HCT116 (cell line): ENCODE measurements at regions not wholly inside any gene's neighbourhood (a gene's known extent, or its start where the extent isn't known, plus 50 kb on each side); places are given as distances from the start of the nearest gene placed in this dataset.

ENCODE experiments used
- ATAC-seq: fragments of 200-7000 bp; cut with Tn5 transposase; 2 replicates; pipeline ENCODE4 v1.9.1; 2020; ENCODE audit warnings: mild to moderate bottlenecking, moderate library complexity
- BruUV-seq: library from RNA; stranded (reverse); fragments of 400-500 nt; replicated peaks from 2 replicates; lab custom pipeline; 2021; lab: Mats Ljungman, UMichigan
- CTCF ChIA-PET: fragments of 300-600 bp; sonication (Branson Sonifier 250); formaldehyde crosslinking; loops from one replicate; lab custom pipeline; 2021; ENCODE audit warnings: antibody characterized with exemption; lab: Charles Lee
- POLR2A ChIA-PET: fragments of 300-600, 350-600 bp; sonication (Branson Sonifier 250); formaldehyde crosslinking; loops from one replicate; lab custom pipeline; 2021; ENCODE audit warnings: antibody characterized with exemption; lab: Charles Lee
- RAD21 ChIA-PET, 2 experiments: fragments of 300-600 bp; sonication (Branson Sonifier 250); formaldehyde crosslinking; loops; one replicate each; lab custom pipeline; 2023; ENCODE audit warnings: low total read pairs in 2 of 2; ENCODE audit not compliant: uncharacterized antibody in 2 of 2, unreplicated experiment in 2 of 2, low non-redundant PET in 1 of 2; lab: Charles Lee
- DNase-seq: peaks from one replicate; pipeline ENCODE4 v3.0.0-alpha.2; 2010; ENCODE audit warnings: low read depth, low spot score
- H2AFZ ChIP-seq: fragments of 200-600 bp; shearing (Covaris generic), sonication (generic); 2 replicates; pipeline ENCODE4 v1.6.1; 2017; ENCODE audit warnings: low read depth, mixed run types, mixed read lengths, antibody characterized with exemption, low read length; ENCODE audit not compliant: poor library complexity, severe bottlenecking
- H3K27ac ChIP-seq: 2 replicates; pipeline ENCODE4 v1.5.1; 2012; ENCODE audit warnings: low read depth, low read length
- H3K27me3 ChIP-seq: fragments of 200-600 bp; sonication (generic); 2 replicates; pipeline ENCODE4 v1.6.1; 2016; ENCODE audit warnings: mixed run types, low read length, mixed read lengths; ENCODE audit not compliant: insufficient read depth
- H3K36me3 ChIP-seq, 2 experiments: fragments of 200-500 bp in 1 of 2; fragments of 200-600 bp in 1 of 2; sonication (Bioruptor generic) in 1 of 2; sonication (generic) in 1 of 2; 2 replicates each; pipeline versions ENCODE4 v1.5.1 to v1.6.1; 2014 to 2016; ENCODE audit warnings: low read length in 2 of 2, inconsistent platforms in 1 of 2, mixed read lengths in 1 of 2, mixed run types in 1 of 2; ENCODE audit not compliant: insufficient read depth in 2 of 2, control insufficient read depth in 1 of 2
- H3K4me1 ChIP-seq, 2 experiments: fragments of 200-600 bp in 1 of 2; sonication (generic) in 1 of 2; 2 replicates each; pipeline versions ENCODE4 v1.5.1 to v1.6.1; 2012 to 2017; ENCODE audit warnings: low read length in 2 of 2, inconsistent platforms in 1 of 2, mild to moderate bottlenecking in 1 of 2, mixed read lengths in 1 of 2, mixed run types in 1 of 2, moderate library complexity in 1 of 2; ENCODE audit not compliant: insufficient read depth in 2 of 2, control insufficient read depth in 1 of 2
- H3K4me2 ChIP-seq: fragments of 200-600 bp; sonication (generic); 2 replicates; pipeline ENCODE4 v1.6.1; 2017; ENCODE audit warnings: mixed run types, low read length, mixed read lengths
- H3K4me3 ChIP-seq, 2 experiments: fragments of 200-600 bp in 1 of 2; sonication (generic) in 1 of 2; replicated peaks in 1 of 2; 2 replicates each; pipeline ENCODE4 v1.5.1; 2011 to 2016; ENCODE audit warnings: low read length in 2 of 2, control low read depth in 1 of 2, low read depth in 1 of 2, mild to moderate bottlenecking in 1 of 2, mixed read lengths in 1 of 2, mixed run types in 1 of 2
- H3K79me2 ChIP-seq: fragments of 200-600 bp; sonication (generic); 2 replicates; pipeline ENCODE4 v1.6.1; 2017; ENCODE audit warnings: mild to moderate bottlenecking, mixed run types, low read length, moderate library complexity, mixed read lengths; ENCODE audit not compliant: insufficient read depth
- H3K9ac ChIP-seq: fragments of 200-600 bp; sonication (generic); 2 replicates; pipeline ENCODE4 v1.6.1; 2016; ENCODE audit warnings: low read length, mixed read lengths
- H3K9me2 ChIP-seq: fragments of 200-600 bp; sonication (generic), shearing (Covaris generic); 2 replicates; pipeline ENCODE4 v1.6.1; 2017; ENCODE audit warnings: mixed run types, mild to moderate bottlenecking, moderate library complexity; ENCODE audit not compliant: insufficient read depth
- H3K9me3 ChIP-seq, 2 experiments: fragments of 200-500 bp in 1 of 2; fragments of 200-600 bp in 1 of 2; sonication (Bioruptor generic) in 1 of 2; sonication (generic) in 1 of 2; 2 replicates each; pipeline ENCODE4 v1.6.1; 2014 to 2017; ENCODE audit warnings: low read length in 2 of 2, mixed read lengths in 2 of 2, inconsistent platforms in 1 of 2, low read depth in 1 of 2, mild to moderate bottlenecking in 1 of 2, mixed run types in 1 of 2, moderate library complexity in 1 of 2; ENCODE audit not compliant: control insufficient read depth in 1 of 2, insufficient read depth in 1 of 2
- H4K20me1 ChIP-seq: fragments of 200-600 bp; sonication (generic), shearing (Covaris generic); 2 replicates; pipeline ENCODE4 v1.6.1; 2017; ENCODE audit warnings: mixed run types, mild to moderate bottlenecking, moderate library complexity; ENCODE audit not compliant: insufficient read depth
- CBX3 ChIP-seq: IDR thresholded peaks from 2 replicates; pipeline ENCODE4 v1.6.1; 2012; ENCODE audit warnings: low read depth
- CEBPB ChIP-seq: IDR thresholded peaks from 2 replicates; pipeline ENCODE4 v1.6.1; 2012; ENCODE audit warnings: low read depth
- CTCF ChIP-seq, 3 experiments: fragments of 200-600 bp in 1 of 3; sonication (generic) in 1 of 3; IDR thresholded peaks in 2 of 3; conservative IDR thresholded peaks in 1 of 3; 2 replicates each; pipeline ENCODE4 v1.5.1; 2012 to 2017; ENCODE audit warnings: low read depth in 2 of 3, low read length in 2 of 3, antibody characterized with exemption in 1 of 3, borderline replicate concordance in 1 of 3, control low read depth in 1 of 3, mild to moderate bottlenecking in 1 of 3, mixed read lengths in 1 of 3, mixed run types in 1 of 3, moderate library complexity in 1 of 3; ENCODE audit not compliant: insufficient read depth in 1 of 3
- FOSL1 ChIP-seq: IDR thresholded peaks from 2 replicates; pipeline ENCODE4 v1.6.1; 2012; ENCODE audit warnings: low read depth
- JUND ChIP-seq: IDR thresholded peaks from 2 replicates; pipeline ENCODE4 v1.6.1; 2012
- MAX ChIP-seq: IDR thresholded peaks from 2 replicates; pipeline ENCODE4 v1.6.1; 2012
- POLR2A ChIP-seq: IDR thresholded peaks from 2 replicates; pipeline ENCODE4 v1.7.0; 2011; ENCODE audit warnings: borderline replicate concordance; ENCODE audit not compliant: insufficient read depth, insufficient read length; ENCODE audit errors: extremely low read depth
- RAD21 ChIP-seq: IDR thresholded peaks from 2 replicates; pipeline ENCODE4 v1.6.1; 2012; ENCODE audit warnings: low read depth, mild to moderate bottlenecking
- SP1 ChIP-seq: IDR thresholded peaks from 2 replicates; pipeline ENCODE4 v1.6.1; 2012; ENCODE audit warnings: low read depth
- TCF7L2 ChIP-seq: IDR thresholded peaks from 2 replicates; pipeline ENCODE4 v1.7.0; 2011; ENCODE audit warnings: borderline replicate concordance, inconsistent platforms; ENCODE audit not compliant: insufficient read depth, insufficient read length; ENCODE audit errors: extremely low read depth
- ZFX ChIP-seq: fragments of 450-650 bp; IDR thresholded peaks from 2 replicates; pipeline ENCODE4 v1.6.1; 2017
- ZNF274 ChIP-seq: fragments of 200-500 bp; sonication (Bioruptor generic); IDR thresholded peaks from 2 replicates; pipeline ENCODE4 v1.6.1; 2014; ENCODE audit warnings: mild to moderate bottlenecking, low read depth, low read length, inconsistent platforms
- intact Hi-C: fragments of 100-400 bp; cut with micrococcal nuclease; formaldehyde crosslinking; loops from 2 replicates; pipeline ENCODE4 v1.10.0; 2022
- TF ChIP-seq, protein P1 (sequence below): IDR thresholded peaks from 2 replicates; pipeline ENCODE4 v1.6.1; 2012; ENCODE audit warnings: low read depth
- TF ChIP-seq, protein P2 (sequence below): IDR thresholded peaks from 2 replicates; pipeline ENCODE4 v1.6.1; 2011; ENCODE audit warnings: mild to moderate bottlenecking, low read length, moderate library complexity; ENCODE audit not compliant: insufficient replicate concordance; ENCODE audit errors: extremely low read depth

DNA sequence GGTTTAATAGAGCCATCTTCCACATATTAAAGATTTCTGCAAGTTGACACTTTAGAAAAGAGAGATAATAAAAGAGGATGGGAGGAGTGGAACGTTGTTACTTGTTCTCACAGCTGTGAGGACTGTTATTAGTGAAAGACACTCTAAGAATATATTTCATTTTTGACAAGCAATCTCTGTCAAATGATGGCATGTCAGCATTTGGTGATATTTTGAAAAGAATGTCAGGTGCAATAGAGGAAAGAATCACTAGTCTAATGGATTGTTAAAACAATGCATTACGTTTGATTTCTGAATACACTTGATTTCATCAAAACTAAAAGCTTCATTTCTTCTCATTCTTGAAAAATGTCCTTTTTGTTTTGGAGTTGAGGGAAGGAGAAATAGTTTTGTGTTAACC is 853.4 kb downstream of the PLA2G4A start:
- Histone ChIP-seq H3K27ac (no peak overlapping the region), H3K36me3 (no peaks in the 10 kb centered on the region), H2AFZ (no peak overlapping the region), H3K4me2 (no peak overlapping the region), H3K4me3 (no peak overlapping the region), H3K9ac (no peak overlapping the region), H4K20me1 (no peaks in the 10 kb centered on the region), H3K4me1 (peaks cover 0 to 3% of the 10 kb centered on the region in 2 experiments; a peak in 1 of 4 replicates), H3K9me3 (no peaks in the 10 kb centered on the region), H3K9me2 (no peaks in the 10 kb centered on the region), H3K27me3 (no peaks in the 10 kb centered on the region), H3K79me2 (no peaks in the 10 kb centered on the region)
- intact Hi-C loops: no loop called here
- ChIA-PET RAD21 (no interaction called here), CTCF (no interaction called here), POLR2A (no interaction called here)
- DNase-seq: no peak
- BruUV-seq: no TSS peak
- TF ChIP-seq ZFX (no peak), RAD21 (no peak), JUND (no peak), MAX (no peak), TCF7L2 (no peak), FOSL1 (no peak)
- ATAC-seq: no peak

DNA sequence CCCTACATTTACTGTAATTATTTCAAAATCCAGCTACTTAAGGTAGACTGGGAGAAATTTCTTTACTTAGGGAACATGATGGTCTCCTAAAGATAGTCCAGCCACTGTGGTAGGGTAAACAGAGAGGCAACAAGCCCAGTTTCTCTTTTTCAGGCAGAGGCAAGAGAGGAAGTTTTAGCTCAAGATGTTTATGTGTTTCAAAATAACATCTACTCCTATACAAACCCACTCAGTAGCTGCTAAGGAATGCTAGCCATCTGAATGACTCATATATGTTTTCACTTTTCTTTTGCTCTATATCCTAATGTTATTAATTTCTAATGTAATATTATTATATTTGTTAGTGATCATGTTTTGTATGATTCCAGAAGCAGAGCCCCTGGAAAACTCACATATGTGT is 856.6 kb downstream of the PLA2G4A start:
- Histone ChIP-seq H3K27me3 (no peaks in the 10 kb centered on the region), H3K4me2 (no peak overlapping the region), H3K79me2 (no peaks in the 10 kb centered on the region), H3K9me2 (no peaks in the 10 kb centered on the region), H3K9ac (no peak overlapping the region), H3K27ac (no peak overlapping the region), H3K4me3 (no peak overlapping the region), H3K9me3 (no peaks in the 10 kb centered on the region), H3K36me3 (no peaks in the 10 kb centered on the region), H4K20me1 (no peaks in the 10 kb centered on the region), H2AFZ (no peak overlapping the region), H3K4me1 (peaks cover 0 to 3% of the 10 kb centered on the region in 2 experiments; a peak in 2 of 4 replicates)
- no TSS peak for BruUV-seq
- ChIA-PET POLR2A (no interaction called here), CTCF (no interaction called here), RAD21 (no interaction called here)
- no peak for DNase-seq
- ATAC-seq: no peak
- intact Hi-C loops: no loop called here
- no peak for TF ChIP-seq FOSL1
- no peak for TF ChIP-seq SP1
- TF ChIP-seq POLR2A: no peak
- no peak for TF ChIP-seq ZNF274
- TF ChIP-seq, protein P1, sequence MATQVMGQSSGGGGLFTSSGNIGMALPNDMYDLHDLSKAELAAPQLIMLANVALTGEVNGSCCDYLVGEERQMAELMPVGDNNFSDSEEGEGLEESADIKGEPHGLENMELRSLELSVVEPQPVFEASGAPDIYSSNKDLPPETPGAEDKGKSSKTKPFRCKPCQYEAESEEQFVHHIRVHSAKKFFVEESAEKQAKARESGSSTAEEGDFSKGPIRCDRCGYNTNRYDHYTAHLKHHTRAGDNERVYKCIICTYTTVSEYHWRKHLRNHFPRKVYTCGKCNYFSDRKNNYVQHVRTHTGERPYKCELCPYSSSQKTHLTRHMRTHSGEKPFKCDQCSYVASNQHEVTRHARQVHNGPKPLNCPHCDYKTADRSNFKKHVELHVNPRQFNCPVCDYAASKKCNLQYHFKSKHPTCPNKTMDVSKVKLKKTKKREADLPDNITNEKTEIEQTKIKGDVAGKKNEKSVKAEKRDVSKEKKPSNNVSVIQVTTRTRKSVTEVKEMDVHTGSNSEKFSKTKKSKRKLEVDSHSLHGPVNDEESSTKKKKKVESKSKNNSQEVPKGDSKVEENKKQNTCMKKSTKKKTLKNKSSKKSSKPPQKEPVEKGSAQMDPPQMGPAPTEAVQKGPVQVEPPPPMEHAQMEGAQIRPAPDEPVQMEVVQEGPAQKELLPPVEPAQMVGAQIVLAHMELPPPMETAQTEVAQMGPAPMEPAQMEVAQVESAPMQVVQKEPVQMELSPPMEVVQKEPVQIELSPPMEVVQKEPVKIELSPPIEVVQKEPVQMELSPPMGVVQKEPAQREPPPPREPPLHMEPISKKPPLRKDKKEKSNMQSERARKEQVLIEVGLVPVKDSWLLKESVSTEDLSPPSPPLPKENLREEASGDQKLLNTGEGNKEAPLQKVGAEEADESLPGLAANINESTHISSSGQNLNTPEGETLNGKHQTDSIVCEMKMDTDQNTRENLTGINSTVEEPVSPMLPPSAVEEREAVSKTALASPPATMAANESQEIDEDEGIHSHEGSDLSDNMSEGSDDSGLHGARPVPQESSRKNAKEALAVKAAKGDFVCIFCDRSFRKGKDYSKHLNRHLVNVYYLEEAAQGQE: no peak
- TF ChIP-seq CBX3: no peak
- TF ChIP-seq, protein P2, sequence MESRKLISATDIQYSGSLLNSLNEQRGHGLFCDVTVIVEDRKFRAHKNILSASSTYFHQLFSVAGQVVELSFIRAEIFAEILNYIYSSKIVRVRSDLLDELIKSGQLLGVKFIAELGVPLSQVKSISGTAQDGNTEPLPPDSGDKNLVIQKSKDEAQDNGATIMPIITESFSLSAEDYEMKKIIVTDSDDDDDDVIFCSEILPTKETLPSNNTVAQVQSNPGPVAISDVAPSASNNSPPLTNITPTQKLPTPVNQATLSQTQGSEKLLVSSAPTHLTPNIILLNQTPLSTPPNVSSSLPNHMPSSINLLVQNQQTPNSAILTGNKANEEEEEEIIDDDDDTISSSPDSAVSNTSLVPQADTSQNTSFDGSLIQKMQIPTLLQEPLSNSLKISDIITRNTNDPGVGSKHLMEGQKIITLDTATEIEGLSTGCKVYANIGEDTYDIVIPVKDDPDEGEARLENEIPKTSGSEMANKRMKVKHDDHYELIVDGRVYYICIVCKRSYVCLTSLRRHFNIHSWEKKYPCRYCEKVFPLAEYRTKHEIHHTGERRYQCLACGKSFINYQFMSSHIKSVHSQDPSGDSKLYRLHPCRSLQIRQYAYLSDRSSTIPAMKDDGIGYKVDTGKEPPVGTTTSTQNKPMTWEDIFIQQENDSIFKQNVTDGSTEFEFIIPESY: no peak
- TF ChIP-seq JUND: no peak
- TF ChIP-seq CEBPB: no peak
- no peak for TF ChIP-seq ZFX
- TF ChIP-seq CTCF (IDR thresholded peaks at IDR 0.05 in 2 of 3, conservative IDR thresholded peaks at IDR 0.05 in 1 of 3; ENCODE audit: borderline replicate concordance in 1 of 3, insufficient read depth in 1 of 3, low read depth in 2 of 3, low read length in 2 of 3): no peak
